NB4 (cell line): ENCODE measurements at regions not wholly inside any gene's neighbourhood (a gene's known extent, or its start where the extent isn't known, plus 50 kb on each side); places are given as distances from the start of the nearest gene placed in this dataset.

Source experiments
- MYC ChIP-seq: IDR thresholded peaks from 2 replicates; pipeline ENCODE4 v1.6.1; 2011; ENCODE audit warnings: low read depth, low read length
- POLR2A ChIP-seq: IDR thresholded peaks from 2 replicates; pipeline ENCODE4 v1.6.1; 2011; ENCODE audit warnings: mild to moderate bottlenecking; ENCODE audit not compliant: insufficient read length; ENCODE audit errors: extremely low read depth
- TF ChIP-seq, protein P1 (sequence below): IDR thresholded peaks from one replicate; pipeline ENCODE4 v1.5.1; 2012; ENCODE audit warnings: low read depth, low read length
- TF ChIP-seq, protein P2 (sequence below): IDR thresholded peaks from 2 replicates; pipeline ENCODE4 v1.6.1; 2011; ENCODE audit warnings: low read depth, low read length

GRCh38 chrX:113195949-113196348, 355.3 kb upstream of the AMOT start:
- TF ChIP-seq, protein P1, sequence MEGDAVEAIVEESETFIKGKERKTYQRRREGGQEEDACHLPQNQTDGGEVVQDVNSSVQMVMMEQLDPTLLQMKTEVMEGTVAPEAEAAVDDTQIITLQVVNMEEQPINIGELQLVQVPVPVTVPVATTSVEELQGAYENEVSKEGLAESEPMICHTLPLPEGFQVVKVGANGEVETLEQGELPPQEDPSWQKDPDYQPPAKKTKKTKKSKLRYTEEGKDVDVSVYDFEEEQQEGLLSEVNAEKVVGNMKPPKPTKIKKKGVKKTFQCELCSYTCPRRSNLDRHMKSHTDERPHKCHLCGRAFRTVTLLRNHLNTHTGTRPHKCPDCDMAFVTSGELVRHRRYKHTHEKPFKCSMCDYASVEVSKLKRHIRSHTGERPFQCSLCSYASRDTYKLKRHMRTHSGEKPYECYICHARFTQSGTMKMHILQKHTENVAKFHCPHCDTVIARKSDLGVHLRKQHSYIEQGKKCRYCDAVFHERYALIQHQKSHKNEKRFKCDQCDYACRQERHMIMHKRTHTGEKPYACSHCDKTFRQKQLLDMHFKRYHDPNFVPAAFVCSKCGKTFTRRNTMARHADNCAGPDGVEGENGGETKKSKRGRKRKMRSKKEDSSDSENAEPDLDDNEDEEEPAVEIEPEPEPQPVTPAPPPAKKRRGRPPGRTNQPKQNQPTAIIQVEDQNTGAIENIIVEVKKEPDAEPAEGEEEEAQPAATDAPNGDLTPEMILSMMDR, result no peak
- TF ChIP-seq POLR2A (no peak), MYC (no peak)
- TF ChIP-seq, protein P2, sequence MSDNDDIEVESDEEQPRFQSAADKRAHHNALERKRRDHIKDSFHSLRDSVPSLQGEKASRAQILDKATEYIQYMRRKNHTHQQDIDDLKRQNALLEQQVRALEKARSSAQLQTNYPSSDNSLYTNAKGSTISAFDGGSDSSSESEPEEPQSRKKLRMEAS, result no peak
